ELR (cell line): ENCODE measurements at regions not wholly inside any gene's neighbourhood (a gene's known extent, or its start where the extent isn't known, plus 50 kb on each side); places are given as distances from the start of the nearest gene placed in this dataset.
A peak's percentile ranks its signal among the peaks of the same experiment; 100 is the strongest.
"Not testable (repeated sequence)": the region's sequence is repeated elsewhere in the genome, so short reads cannot be mapped to it uniquely, and the experiment has no call there.

Source experiments
- DNase-seq: peaks from one replicate; pipeline ENCODE4 v3.0.0-alpha.2; 2015; ENCODE audit warnings: low read depth

DNA sequence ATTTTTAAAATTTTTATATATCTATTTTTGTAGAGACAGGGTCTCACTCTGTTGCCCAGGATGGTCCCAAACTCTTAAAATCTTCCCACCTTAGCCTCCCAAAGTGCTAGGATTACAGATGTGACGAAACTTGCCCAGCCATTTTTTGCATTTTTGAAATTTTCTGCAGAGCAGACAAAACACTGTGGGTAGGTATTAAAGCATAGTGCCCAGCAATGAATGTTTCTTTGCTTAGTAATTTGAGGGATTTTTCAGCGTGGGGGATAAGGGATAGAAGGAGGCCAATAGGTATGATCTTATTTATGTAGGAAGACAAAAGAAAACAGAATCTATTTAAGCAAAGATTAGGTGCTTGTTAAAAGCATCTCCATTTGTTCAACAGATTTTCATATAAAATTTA lies 446.8 kb upstream of the DPH6 start:
- DNase-seq: no peak

DNA sequence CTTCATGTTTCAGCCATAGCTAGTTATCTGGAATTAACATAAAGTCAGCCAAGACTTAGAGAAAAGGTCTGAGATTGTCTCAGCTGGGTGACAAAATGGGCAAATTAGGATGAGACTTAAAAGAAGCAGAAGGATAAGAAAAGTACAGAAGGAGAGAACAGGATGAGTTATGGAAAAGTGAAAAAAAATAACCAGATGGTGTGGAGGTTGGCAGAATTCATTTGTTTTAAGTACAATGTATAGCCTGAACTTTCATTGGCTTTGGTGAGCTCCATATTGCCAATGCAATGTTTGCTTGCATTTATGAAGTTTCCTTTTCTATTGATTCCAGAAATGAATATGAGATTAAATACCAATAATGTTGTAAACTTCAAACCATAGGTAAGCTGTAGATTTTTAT lies 447.2 kb upstream of the DPH6 start:
- DNase-seq: no peak

DNA sequence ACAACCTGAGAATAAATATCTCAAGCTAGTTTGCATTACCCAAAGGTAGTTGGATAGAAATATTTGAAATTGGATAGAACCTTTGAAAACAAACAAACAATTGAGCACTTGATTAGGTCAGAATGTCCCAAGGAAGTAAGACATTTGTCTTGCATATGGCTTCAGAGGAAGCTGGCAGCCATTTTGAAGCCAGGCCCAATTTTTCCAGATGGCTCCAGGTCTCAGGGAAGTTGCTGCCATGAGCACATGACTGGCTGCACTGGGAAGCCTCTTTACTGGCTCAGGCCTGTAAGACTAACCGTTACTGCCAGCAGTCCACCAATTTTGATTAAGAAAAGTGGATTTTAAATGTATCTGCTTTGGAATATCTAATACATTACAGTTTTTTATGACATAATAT lies 448.9 kb upstream of the DPH6 start:
- no peak for DNase-seq

DNA sequence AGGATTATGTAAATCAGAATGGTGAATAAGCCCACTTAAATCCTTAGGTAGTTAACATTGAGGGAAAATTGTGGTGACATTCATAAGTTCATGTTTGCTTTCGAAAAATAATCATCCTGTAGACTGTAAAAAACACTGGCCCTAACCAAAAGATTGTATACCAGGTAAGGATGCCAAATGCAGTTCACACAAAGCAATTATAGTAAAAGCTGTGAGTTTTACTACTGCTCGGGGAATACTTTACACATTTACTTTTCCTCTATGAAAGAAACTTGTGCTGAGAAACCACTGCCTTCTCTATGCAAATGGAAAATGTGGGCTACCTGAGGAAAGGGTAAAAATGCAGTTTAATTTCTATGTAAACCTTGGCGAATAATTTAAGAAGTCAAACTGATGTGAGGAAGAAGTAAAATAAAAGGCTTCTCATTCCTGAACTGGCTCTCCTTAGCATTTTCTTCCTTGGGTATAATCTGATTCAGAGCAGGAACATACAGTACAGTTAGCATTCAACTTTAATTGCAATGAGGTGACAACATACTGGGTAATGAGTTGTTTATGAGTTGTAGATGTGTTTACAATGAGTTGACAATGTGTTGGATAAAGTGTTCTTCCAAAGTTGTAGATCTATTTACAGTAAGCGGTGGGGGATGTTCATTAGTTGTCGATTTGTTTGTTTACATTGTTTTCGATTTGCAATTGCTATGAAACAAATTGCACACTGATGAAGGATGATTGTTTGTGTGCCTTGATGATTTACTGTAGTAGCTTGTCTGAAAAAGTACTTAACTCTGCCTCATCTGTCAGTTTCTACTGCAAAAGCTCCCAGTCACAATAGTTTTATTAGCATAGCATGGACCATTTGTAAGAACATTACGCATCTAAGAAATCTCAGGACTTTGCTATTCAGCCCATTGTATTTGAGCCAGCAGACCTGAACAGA lies 453.0 kb upstream of the DPH6 start:
- DNase-seq: no peak

DNA sequence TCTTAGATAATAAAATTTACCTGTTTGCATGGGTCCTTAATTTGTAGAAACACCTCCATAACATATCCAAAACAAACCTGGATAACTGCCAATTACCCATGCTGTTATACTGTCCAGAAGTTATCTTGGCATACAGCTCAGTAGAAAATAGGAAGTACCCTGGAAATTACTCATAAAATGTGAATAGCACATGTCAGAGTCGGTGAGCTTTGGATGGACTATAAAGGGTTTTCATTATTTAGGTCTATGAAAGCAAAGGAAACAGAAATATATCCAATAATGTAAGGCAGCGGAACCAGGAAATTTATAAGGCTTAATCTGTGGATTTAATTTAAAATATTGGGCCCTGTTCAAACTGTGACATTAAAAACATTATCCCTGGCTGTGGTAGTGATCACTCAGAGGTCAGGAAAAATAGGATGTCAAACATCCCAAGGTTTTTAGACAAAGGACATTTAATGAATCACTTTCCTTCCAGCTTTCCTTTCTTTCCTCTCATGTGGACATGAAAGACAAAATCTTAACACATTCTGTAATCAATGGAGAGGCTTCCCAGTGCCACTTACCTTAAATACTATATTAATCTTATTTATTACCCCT lies 459.0 kb upstream of the DPH6 start:
- DNase-seq: no peak

DNA sequence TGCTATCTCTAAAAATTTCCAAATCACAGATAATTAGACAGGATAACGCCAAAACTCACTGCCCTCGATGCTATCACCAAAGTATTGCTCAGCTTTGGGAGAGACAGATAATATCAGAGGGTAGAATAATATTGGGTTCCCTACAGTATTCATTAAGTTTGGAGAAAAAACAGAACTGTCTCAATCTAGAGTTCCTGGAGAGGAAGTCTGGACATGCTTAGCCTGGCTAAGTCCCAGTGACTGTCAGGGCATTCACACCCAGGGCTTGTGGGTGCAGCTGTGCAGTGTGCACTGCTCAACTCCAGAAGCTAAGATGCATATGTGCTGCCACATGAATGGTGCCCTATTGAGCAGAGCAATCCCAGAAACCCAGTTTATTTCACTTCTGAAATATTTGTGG lies 459.6 kb upstream of the DPH6 start:
- no peak for DNase-seq

DNA sequence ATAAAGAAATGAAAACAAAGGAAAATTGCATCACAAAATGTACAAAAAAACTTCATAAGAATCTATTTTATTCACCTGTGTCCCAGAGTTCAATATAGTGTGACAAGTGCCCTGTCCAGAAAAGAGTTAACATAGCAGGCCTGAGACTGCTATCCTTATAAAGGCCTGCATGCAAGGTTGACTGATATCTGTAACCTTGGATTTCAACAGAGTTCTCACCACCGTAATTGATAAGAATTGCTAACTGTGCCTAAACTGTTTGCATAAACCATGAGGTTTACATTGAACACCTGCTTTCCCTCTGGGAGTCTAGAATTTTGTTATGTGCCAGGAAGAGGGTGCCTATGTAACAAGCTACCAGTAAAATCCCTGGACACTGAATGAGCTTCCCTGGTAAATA lies 461.7 kb upstream of the DPH6 start:
- no peak for DNase-seq

DNA sequence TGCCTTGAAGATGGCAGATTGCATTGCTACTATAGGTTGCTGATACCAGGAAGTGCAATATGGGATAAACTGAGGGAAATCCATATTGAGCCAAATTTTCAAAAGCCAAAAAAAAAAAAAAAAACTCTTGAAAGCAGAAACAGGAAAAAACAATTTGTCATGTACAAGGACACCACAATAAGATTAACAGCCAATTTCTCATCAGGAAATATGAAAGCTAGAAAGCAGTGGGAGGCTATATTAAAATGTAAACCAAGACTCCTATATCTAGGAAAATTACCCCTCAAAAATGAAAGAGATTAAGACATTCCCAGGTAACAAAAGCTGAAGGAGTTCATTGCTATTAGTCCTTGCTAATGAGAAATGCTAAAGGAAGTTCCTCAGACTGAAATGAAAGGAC lies 462.8 kb upstream of the DPH6 start:
- no peak for DNase-seq

DNA sequence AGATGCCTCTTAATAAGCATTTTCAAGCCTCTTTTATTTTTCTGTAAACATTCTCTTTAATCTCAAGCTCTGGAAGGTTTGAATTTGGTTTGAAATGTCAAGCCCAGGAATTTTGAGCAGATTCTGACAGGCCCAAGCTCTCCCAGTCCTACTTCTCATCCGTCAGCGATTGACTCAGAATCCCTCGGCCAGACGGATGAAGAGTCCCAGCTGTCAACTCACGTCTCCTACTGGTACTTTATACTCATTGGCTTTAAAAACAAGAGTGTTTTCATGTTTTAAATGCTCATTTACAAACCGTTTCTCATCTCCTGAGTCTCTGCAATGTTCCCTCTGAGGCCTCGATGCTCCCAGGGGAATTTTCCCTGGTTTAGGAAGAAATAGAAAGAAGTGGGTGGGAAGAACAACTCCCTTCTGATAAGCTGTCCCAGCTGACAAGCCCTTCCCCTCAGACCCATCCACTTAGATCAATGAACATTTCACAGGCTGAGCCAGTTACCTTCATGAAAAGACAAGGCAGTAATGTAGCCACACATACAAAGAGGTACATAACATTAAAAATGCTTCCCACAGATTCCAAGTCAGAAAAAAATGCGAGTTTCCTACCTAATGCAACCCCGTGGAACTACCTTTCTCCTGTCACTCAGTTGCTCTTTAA lies 478.2 kb upstream of the DPH6 start:
- DNase-seq: no peak

DNA sequence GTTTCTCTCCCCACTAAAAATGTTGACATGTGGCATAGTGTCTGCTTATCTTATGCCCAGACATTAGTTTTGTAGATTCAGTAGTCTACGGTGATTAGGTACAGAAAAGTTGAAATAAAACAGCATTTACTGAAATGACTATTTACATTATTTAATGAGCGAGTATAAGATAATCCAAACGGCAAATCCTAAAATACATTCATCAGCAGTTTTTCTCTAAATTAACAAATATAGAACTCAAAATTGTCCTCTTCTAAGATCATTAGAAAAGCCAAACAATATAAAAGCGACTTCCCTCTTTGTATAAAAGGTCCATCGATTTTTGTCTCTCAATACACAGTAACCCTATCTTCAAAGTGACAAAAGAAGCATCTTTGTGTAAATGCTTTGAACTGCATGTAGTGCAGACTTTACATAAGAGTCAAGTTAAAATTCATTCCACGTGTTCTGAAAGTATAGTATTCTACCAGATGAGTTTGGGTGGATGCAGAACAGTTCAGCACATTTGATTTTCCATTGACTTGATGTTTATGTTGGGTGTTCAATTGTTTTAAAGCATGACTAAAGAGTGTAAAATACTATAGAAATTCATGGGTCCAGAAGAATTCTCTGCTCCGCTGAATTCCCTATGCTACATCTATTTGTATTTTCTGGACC lies 480.8 kb upstream of the DPH6 start:
- DNase-seq: no peak

DNA sequence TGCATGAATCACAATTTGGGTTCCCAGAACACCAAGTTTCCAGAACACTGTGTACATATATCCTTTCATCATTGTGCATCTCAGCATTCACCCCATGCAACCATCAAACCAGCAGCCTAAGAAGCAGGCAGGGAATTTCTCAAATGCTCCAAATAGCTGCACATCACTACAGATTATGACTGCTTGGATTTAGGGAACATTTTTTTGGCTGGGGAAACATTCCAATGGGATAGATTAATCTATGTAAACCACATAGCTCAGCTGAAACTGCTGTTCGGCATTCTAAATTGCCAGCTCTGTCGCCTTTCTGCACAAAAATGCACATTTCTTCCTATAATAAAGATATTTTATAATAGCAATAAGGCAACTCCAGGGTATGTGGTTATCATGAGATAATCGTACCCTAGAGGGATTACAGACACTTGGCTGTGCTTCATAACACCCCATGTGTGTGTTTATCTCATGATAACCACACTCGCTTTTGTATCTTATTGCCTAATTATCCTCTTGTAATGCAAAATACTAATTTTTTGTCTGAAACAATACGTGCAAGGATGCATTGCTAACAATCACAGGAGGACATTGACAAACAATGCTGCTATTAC lies 483.7 kb upstream of the DPH6 start:
- DNase-seq: no peak

DNA sequence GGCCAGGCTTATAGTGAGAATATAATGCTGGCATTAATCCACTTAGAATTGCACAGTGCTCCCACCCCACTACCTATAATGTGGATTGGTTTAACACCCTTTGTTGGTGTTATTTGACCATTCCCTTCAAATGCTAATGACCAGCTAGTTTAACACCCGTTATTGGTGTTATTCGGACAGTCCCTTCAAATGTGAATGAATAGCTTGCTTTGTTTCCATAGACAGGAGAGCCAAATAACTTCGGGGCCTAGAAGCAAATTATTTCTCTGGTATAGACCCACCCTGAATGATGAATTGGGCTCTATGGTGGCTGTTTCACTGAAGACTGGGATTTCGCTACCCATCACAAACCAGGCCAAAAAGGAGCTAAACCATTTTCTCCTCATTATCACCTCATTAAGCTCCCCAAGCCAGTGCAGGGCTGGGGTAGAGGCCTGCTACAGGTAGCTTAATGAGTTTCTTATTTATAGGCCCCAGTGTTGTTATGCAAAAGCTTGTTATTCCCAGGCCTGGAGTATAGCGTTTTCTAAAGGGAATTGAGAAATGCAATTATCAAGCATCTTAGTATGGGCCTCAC lies 494.1 kb upstream of the DPH6 start:
- DNase-seq: no peak

DNA sequence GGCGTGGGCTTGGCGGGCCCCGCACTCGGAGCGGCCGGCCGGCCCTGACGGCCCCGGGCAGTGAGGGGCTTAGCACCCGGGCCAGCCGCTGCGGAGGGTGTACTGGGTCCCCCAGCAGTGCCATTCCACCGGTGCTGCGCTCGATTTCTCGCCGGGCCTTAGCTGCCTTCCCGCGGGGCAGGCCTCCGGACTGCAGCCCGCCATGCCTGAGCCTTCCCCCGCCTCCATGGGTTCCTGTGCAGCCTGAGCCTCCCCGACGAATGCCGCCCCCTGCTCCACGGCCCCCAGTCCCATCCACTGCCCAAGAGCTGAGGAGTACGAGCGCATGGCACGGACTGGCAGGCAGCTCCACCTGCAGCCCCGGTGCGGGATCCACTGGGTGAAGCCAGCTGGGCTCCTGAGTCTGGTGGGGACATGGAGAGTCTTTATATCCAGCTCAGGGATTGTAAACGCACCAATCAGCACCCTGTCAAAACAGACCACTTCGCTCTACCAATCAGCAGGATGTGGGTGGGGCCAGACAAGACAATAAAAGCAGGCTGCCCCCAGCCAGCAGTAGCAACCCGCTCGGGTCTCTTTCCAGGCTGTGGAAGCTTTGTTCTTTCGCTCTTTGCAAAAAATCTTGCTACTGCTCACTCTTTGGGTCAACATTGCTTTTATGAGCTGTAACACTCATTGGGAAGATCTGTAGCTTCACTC lies 501.2 kb upstream of the DPH6 start:
- DNase-seq: not testable (repeated sequence)

DNA sequence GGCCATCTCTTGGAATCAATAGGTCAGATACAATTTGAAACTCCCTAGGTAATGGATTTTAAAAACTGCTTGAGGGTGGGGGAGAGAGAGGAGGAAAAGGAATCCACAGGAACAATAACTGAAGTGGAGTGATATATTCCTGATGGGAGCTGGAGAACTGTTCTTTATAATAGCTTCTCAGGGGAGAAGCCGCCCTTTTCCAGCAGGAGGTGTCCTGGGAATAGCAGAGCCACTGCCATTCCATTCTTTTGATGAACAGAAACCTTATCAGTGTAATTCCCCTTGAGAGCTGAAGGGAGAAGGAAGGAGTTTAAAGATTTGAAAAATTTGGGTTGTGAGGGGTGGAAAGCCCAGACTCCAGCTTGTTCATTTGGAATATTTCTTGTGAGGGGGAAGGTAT lies 504.9 kb upstream of the DPH6 start:
- DNase-seq: no peak

DNA sequence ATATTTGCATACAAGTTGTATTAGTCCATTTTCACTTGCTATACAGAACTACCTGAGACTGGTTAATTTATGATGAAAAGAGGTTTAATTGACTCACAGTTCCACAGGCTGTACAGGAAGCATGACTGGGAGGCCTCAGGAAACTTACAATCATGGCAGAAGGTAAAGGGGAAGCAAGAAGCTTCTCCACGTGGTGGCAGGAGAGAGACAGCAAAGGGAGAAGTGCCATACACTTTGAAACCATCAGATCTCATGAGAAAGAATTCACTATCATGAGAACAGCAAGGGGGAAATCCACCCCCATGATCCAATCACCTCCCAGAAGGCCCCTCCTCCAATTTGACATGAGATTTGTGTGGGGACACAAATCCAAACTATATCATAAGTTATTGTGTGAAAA lies 506.7 kb upstream of the DPH6 start:
- peak; percentile 35 for DNase-seq

DNA sequence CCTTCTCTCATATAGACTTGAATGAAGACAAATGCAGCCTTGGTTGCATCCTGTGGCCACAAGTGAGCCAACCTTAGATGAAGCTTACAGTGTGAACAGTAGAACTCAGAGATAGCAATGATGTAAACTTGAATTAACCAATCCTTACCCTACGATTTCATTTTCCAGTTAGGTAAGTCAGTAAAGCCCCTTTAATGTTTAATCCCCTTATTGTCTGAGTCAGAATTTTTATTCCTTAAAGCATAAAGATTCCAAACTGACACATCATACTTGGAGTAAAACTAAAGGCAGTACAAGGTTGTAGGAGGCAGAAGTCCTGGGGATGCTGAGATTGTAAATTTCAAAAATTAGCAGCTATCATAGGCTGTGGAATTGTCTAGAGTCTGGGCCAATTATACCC lies 507.8 kb upstream of the DPH6 start:
- DNase-seq: peak; percentile 3

DNA sequence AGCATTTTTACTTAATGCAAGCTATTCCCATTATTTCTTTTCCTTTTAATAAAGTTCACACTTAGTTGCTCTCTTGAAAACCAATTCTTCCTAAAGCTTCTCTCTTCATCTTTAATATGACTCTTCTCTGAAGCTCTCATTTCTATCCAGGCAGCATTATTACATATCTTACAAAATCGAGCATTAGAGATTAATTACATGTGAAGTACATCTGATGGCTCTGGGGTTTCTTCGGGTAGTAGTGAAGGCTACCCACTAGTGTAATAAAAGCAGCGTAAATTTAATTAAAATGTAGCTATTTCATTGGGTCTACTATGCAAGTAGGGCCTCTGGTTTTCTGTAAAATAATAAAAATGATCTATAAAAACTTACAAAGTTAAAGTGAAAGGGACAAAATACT lies 513.6 kb upstream of the DPH6 start:
- DNase-seq: no peak

DNA sequence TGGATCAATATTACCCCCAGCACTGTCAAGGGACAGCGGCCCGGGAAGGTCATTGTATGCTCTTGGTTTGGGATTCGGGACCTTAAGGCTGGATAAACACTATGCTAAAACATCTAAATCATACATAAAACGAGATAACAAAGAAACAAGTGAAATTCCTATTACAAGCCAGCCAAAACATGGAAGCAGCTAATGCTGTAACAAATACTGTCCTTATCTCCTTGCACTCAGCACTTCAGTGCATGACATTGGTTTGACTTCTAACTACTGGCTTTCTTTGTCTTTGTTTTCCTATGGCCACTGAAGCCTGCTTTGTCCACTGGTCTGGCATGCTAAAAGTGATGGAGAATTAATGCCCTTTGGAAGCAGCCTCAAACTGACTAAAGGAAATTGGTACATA lies 516.4 kb upstream of the DPH6 start:
- DNase-seq: no peak

DNA sequence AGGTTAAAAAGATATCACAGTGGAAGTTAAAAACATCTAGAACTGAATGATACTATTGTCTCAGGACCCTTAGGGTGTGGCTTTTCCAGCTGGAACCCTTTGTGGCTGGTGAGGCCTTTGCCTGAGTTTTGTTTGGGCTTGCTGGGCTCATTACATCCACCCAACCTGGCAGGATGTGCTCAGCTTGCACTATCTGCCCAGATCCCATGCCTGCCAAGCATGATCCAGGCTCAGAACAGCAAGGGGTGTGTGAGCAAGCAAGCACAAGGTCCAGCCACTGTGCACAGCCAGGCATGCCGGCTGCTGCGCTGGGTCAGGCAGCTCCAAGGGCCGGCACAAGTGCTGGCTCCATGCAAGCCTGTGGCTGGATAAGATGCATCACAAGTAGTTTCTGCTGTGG lies 512.7 kb upstream of the CDIN1 start:
- no peak for DNase-seq

DNA sequence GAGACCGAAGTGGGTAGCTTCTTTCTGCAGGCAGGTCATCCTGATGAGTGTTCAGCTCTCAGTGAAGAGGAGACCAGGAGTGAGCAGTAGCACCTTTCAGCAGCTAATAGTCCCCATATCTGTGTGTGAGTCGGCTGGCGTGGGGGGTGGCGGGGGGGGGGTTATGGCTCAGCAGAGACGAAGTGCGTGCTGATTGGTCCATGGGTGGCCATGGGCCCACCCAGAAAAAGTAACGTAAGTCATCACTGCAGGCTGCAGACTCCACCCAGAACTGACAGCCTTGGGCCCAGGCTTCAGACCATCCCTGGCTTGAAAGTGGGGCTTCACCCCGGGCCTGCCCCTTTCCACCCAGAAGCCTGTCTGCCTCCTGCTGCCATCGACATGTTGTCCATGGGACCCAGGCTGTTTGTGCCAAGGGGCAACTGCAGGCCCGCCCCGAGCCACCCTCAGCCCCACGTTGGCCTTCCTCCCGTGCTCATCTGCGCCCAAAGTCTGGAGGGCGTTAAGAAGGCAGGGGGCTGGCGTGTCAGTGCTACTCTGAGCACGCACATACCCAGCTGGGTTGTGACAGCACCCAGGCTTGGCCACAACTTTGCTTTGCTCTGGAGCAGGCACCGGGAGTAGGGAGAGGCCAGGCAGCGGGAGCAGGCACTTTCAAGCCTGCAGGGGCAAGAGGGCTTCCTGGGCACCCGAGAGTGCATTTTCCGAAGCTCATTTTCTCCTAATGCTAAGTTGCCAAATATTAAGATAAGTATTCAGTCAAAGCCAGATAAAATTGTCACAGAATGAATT lies 511.7 kb upstream of the CDIN1 start:
- no peak for DNase-seq

DNA sequence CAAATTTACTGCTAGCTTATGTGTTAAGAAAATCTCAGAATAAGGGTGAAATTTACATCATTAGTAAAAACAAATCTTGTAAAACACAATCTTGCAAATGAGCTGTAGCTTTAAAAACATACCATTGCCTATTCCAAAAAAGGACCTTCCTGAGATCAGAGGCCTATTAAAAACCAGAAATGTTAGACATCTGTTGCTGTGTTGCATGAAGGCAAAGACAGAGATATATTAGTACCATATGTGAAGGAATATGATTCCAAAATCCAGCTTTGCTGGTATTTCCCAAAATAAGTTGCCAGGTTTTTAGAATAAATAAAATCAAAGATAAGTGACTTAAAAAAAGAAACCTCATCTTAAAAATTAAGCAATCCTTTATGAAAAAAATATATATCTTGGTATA lies 504.1 kb upstream of the CDIN1 start:
- no peak for DNase-seq
